Spinal cord (tissue), 9 donors: ENCODE measurements at regions not wholly inside any gene's neighbourhood (a gene's known extent, or its start where the extent isn't known, plus 50 kb on each side); places are given as distances from the start of the nearest gene placed in this dataset.

Source experiments
- DNase-seq, 6 donors: peaks; one replicate each; pipeline versions ENCODE4 v3.0.0 to v3.0.0-alpha.2; 2013 to 2015; ENCODE audit warnings: low spot score in 6 of 6, low read depth in 4 of 6
- H3K27ac ChIP-seq: one replicate; pipeline ENCODE4 v1.5.1; 2013; ENCODE audit warnings: low read depth, low read length, control low read depth
- H3K27me3 ChIP-seq: one replicate; pipeline ENCODE4 v1.6.1; 2013; ENCODE audit warnings: low read length; ENCODE audit not compliant: control insufficient read depth, insufficient read depth
- H3K36me3 ChIP-seq: one replicate; pipeline ENCODE4 v1.6.1; 2013; ENCODE audit warnings: low read length; ENCODE audit not compliant: control insufficient read depth, insufficient read depth
- H3K4me1 ChIP-seq: one replicate; pipeline ENCODE4 v1.6.1; 2013; ENCODE audit warnings: low read length; ENCODE audit not compliant: control insufficient read depth, insufficient read depth
- H3K4me3 ChIP-seq: one replicate; pipeline ENCODE4 v1.5.1; 2013; ENCODE audit warnings: low read depth, low read length, control low read depth
- H3K9me3 ChIP-seq: one replicate; pipeline ENCODE4 v1.6.1; 2013; ENCODE audit warnings: low read length; ENCODE audit not compliant: control insufficient read depth, insufficient read depth
- WGBS: methylation state at CpG from one replicate; pipeline ENCODE4 v1.1.5; 2013; ENCODE audit warnings: missing lambda C conversion rate; ENCODE audit not compliant: insufficient coverage; 5-methylcytosine and 5-hydroxymethylcytosine counted together
- donor health status: healthy.

DNA sequence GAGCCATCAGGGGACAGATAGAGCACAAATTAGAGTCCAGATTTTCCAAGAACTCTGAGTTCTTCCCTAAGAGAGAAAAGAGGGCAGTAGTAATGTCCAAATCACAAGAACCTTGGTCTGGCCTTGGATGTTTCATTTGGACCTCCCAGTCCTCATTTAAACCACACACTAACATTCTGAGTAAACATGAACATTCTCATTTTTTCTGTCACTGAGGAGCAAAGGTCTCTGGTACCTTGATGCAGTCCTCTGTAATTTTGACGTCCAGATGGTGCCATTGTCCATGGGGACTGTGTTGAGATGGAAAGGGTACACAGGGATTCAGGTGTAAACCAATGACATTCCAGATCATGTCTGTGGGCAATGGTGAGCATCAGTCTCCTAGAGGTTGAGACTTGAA is 225.4 kb upstream of the PHYHIPL start:
- DNase-seq = no peak
- Histone ChIP-seq H3K4me1 (no peaks in the 10 kb centered on the region), H3K9me3 (no peaks in the 10 kb centered on the region), H3K27ac (no peak overlapping the region), H3K4me3 (no peak overlapping the region), H3K27me3 (no peaks in the 10 kb centered on the region), H3K36me3 (no peaks in the 10 kb centered on the region)
- WGBS = 70% methylated on average over 1 of the region's 1 CpG

DNA sequence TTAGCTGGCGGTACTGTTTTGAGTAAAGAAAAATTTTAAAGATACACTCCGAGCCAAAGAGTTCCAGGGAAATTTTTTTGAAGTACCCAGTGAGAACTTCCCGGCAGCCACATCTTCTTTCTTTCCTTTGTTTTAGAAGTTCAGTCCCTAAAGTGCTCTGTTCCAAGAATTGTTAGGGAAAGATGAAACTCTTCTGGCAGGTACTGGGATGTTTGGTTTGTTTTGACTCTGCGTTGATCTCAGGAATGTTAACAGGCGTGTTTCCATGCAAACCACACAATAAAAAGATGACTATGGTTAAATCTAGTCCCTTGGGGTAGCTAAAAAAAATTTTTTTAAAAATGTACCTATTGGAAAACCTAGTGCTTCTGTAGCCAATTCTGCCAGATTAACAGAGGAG is 224.7 kb upstream of the PHYHIPL start:
- Histone ChIP-seq H3K4me1 (no peaks in the 10 kb centered on the region), H3K36me3 (no peaks in the 10 kb centered on the region), H3K4me3 (no peak overlapping the region), H3K9me3 (no peaks in the 10 kb centered on the region), H3K27ac (peak overlapping the region; percentile 10), H3K27me3 (no peaks in the 10 kb centered on the region)
- DNase-seq = no peak
- WGBS = 100% methylated on average over 2 of the region's 5 CpGs

DNA sequence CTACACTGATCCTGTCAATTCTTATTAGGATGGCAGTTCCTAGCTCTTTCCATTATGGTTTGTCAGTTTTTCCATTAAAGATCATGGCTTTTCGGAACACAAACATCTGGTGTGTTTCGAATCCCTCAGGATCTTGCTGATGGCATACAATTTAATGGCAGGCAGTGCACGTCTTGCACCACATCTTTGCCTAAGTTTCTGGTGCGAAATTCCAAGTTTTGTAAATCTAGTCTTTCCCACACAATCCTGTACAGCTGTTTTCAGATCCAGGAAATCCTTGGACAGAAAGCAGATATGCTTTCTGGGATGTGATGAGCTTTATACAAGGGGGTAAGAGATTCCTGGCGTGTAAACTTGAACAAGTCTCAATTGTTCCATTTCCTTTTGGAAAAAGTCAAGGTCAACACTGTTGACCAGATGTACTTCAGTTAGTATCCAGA is 224.3 kb upstream of the PHYHIPL start:
- H3K4me1 ChIP-seq = no peaks in the 10 kb centered on the region
- no peaks in the 10 kb centered on the region for H3K9me3 ChIP-seq
- 79% methylated on average over 5 of the region's 5 CpGs for WGBS
- no peaks in the 10 kb centered on the region for H3K27me3 ChIP-seq
- no peak overlapping the region for H3K4me3 ChIP-seq
- no peaks in the 10 kb centered on the region for H3K36me3 ChIP-seq
- no peak for DNase-seq
- H3K27ac ChIP-seq = no peak overlapping the region

DNA sequence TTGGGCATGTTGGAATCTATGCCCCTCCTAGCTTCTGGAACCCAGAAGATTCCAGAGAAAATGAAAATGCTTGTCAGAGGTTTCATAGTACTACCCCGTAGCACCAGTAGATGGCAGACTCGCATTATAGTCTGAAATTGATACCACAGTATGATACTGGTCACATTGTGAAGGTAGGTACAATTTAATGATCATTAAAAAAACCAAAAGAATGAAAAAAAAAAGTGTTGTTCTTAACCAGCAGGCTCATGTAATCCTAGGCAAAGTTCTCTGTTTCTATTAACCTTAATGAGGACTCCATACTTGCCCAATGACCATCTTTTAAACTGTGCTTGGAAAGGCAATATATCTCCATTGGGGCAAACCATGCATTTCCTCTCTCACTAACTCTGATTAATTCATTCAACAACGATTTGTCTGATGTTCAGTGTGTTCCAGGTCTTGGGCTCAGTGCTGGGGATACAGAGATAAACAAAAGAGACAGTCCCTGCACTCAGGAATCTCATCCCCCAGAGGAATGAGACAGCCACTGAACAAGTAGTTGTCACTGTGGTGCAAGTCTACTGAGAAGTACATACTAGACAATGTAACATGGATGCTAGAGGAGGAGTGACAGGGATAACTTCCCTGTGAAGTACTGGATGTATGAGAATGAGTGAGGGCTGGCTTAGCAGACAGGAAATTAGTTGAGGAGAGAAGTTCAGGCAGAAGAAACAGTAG is 223.5 kb upstream of the PHYHIPL start:
- no peaks in the 10 kb centered on the region for H3K4me1 ChIP-seq
- peak in 3 of 6 donors; percentile 45 to 91 (median 85) for DNase-seq
- no peak overlapping the region for H3K27ac ChIP-seq
- WGBS = no CpG with 5 or more reads among the region's 3 CpGs
- no peaks in the 10 kb centered on the region for H3K36me3 ChIP-seq
- H3K27me3 ChIP-seq = no peaks in the 10 kb centered on the region
- no peaks in the 10 kb centered on the region for H3K9me3 ChIP-seq
- H3K4me3 ChIP-seq = no peak overlapping the region

GRCh38 chr10:58954178-58954577 is 222.3 kb upstream of the PHYHIPL start:
- no peaks in the 10 kb centered on the region for H3K36me3 ChIP-seq
- 86% methylated on average over 1 of the region's 2 CpGs for WGBS
- H3K27ac ChIP-seq = no peak overlapping the region
- H3K27me3 ChIP-seq = no peaks in the 10 kb centered on the region
- H3K4me3 ChIP-seq = no peak overlapping the region
- no peaks in the 10 kb centered on the region for H3K4me1 ChIP-seq
- H3K9me3 ChIP-seq = no peaks in the 10 kb centered on the region
- DNase-seq = no peak

DNA sequence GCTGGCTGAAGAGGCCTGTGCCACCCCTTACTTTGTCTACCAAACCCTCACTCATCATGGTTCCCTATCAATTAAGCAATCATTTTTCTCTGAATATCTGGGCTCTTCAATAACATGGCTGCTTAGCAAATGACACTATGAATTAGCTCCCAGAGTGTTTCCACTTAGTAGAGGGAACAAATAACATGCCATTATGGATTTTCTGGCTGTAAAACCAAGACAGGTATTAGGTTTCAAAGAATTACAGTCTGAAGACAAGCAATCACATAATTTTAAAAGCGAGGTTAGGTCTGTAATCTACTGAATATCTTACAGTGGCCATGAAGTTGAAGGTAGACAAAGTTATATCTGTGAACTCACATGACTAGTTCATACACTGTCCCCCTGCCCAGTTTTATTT is 220.8 kb upstream of the PHYHIPL start:
- no peaks in the 10 kb centered on the region for H3K36me3 ChIP-seq
- no peak overlapping the region for H3K27ac ChIP-seq
- no peaks in the 10 kb centered on the region for H3K4me1 ChIP-seq
- H3K4me3 ChIP-seq = no peak overlapping the region
- no peaks in the 10 kb centered on the region for H3K27me3 ChIP-seq
- no peaks in the 10 kb centered on the region for H3K9me3 ChIP-seq
- no CpG with 5 or more reads among the region's 1 CpG for WGBS
- no peak for DNase-seq

- 60% methylated on average over 1 of the region's 2 CpGs for WGBS
- no peak overlapping the region for H3K27ac ChIP-seq
- no peak for DNase-seq
These were observed 219.5 kb upstream of the PHYHIPL start for GRCh38 chr10:58956926-58957325.

GRCh38 chr10:58957517-58957916 is 218.9 kb upstream of the PHYHIPL start:
- H3K9me3 ChIP-seq = no peaks in the 10 kb centered on the region
- H3K27me3 ChIP-seq = no peaks in the 10 kb centered on the region
- WGBS = 90% methylated on average over 1 of the region's 1 CpG
- no peak overlapping the region for H3K4me3 ChIP-seq
- DNase-seq = no peak
- no peaks in the 10 kb centered on the region for H3K36me3 ChIP-seq
- H3K27ac ChIP-seq = no peak overlapping the region
- H3K4me1 ChIP-seq = no peaks in the 10 kb centered on the region

More at GRCh38 chr10:58956926-58957325, 219.5 kb upstream of the PHYHIPL start:
- H3K9me3 ChIP-seq = no peaks in the 10 kb centered on the region
- no peaks in the 10 kb centered on the region for H3K4me1 ChIP-seq
- H3K27me3 ChIP-seq = no peaks in the 10 kb centered on the region
- no peak overlapping the region for H3K4me3 ChIP-seq
- no peaks in the 10 kb centered on the region for H3K36me3 ChIP-seq

DNA sequence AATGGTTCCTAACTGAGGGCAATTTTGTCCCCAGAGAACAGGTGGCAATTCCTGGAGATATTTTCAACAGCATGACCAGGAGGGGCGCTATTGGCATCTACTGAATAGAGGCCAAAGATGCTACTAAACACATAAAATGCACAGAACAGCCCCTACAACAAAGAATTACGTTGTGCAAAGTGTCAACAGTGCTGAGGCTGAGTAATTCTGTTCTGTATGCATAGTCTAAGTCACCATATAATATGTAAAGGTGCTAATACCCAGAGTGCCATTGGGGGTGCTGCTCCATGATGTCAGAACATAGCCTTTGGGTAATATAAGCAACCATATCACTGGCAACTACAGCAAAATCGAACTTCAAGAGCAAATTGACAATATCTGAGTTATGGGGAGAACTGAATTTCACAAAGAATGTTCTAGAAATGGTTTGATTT is 213.3 kb upstream of the PHYHIPL start:
- no peak overlapping the region for H3K4me3 ChIP-seq
- peaks cover 19% of the 10 kb centered on the region for H3K4me1 ChIP-seq
- H3K27me3 ChIP-seq = no peaks in the 10 kb centered on the region
- 0% methylated on average over 1 of the region's 3 CpGs for WGBS
- peak overlapping the region; percentile 92 for H3K27ac ChIP-seq
- peak in 1 of 6 donors; percentile 40 for DNase-seq
- no peaks in the 10 kb centered on the region for H3K36me3 ChIP-seq
- no peaks in the 10 kb centered on the region for H3K9me3 ChIP-seq

DNA sequence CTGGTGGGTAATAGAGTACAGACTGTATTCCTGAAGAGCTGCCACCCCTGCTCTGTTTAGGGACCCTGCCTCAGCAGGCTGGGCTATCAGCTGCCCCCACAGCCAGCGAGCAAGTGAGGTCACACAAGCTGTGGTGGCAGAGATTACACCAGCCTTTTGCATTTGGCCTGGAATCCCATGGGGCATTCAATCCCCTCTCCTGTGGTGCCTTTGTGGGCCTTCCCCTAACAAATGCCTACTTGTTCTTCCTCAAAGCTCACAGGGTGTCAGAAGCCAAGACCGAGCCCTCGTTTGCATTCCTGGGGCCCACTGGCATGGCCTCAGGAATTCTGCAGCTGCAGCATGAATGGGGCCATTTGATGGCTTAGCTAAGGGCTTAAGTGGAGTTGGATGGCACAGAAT is 212.7 kb upstream of the PHYHIPL start:
- Histone ChIP-seq H3K27ac (peak overlapping the region; percentile 92), H3K4me1 (peaks cover 25% of the 10 kb centered on the region), H3K27me3 (no peaks in the 10 kb centered on the region), H3K36me3 (no peaks in the 10 kb centered on the region), H3K9me3 (no peaks in the 10 kb centered on the region), H3K4me3 (no peak overlapping the region)
- DNase-seq = peak in 5 of 6 donors; percentile 74 to 96 (median 86)
- 0% methylated on average over 1 of the region's 3 CpGs for WGBS
